HCT116 (cell line): ENCODE measurements at regions not wholly inside any gene's neighbourhood (a gene's known extent, or its start where the extent isn't known, plus 50 kb on each side); places are given as distances from the start of the nearest gene placed in this dataset.

ENCODE experiments used
- ATAC-seq: fragments of 200-7000 bp; cut with Tn5 transposase; 2 replicates; pipeline ENCODE4 v1.9.1; 2020; ENCODE audit warnings: mild to moderate bottlenecking, moderate library complexity
- BruUV-seq: library from RNA; stranded (reverse); fragments of 400-500 nt; replicated peaks from 2 replicates; lab custom pipeline; 2021; lab: Mats Ljungman, UMichigan
- CTCF ChIA-PET: fragments of 300-600 bp; sonication (Branson Sonifier 250); formaldehyde crosslinking; loops from one replicate; lab custom pipeline; 2021; ENCODE audit warnings: antibody characterized with exemption; lab: Charles Lee
- POLR2A ChIA-PET: fragments of 300-600, 350-600 bp; sonication (Branson Sonifier 250); formaldehyde crosslinking; loops from one replicate; lab custom pipeline; 2021; ENCODE audit warnings: antibody characterized with exemption; lab: Charles Lee
- RAD21 ChIA-PET, 2 experiments: fragments of 300-600 bp; sonication (Branson Sonifier 250); formaldehyde crosslinking; loops; one replicate each; lab custom pipeline; 2023; ENCODE audit warnings: low total read pairs in 2 of 2; ENCODE audit not compliant: uncharacterized antibody in 2 of 2, unreplicated experiment in 2 of 2, low non-redundant PET in 1 of 2; lab: Charles Lee
- DNase-seq: peaks from one replicate; pipeline ENCODE4 v3.0.0-alpha.2; 2010; ENCODE audit warnings: low read depth, low spot score
- H2AFZ ChIP-seq: fragments of 200-600 bp; shearing (Covaris generic), sonication (generic); 2 replicates; pipeline ENCODE4 v1.6.1; 2017; ENCODE audit warnings: low read depth, mixed run types, mixed read lengths, antibody characterized with exemption, low read length; ENCODE audit not compliant: poor library complexity, severe bottlenecking
- H3K27ac ChIP-seq: 2 replicates; pipeline ENCODE4 v1.5.1; 2012; ENCODE audit warnings: low read depth, low read length
- H3K27me3 ChIP-seq: fragments of 200-600 bp; sonication (generic); 2 replicates; pipeline ENCODE4 v1.6.1; 2016; ENCODE audit warnings: mixed run types, low read length, mixed read lengths; ENCODE audit not compliant: insufficient read depth
- H3K36me3 ChIP-seq, 2 experiments: fragments of 200-500 bp in 1 of 2; fragments of 200-600 bp in 1 of 2; sonication (Bioruptor generic) in 1 of 2; sonication (generic) in 1 of 2; 2 replicates each; pipeline versions ENCODE4 v1.5.1 to v1.6.1; 2014 to 2016; ENCODE audit warnings: low read length in 2 of 2, inconsistent platforms in 1 of 2, mixed read lengths in 1 of 2, mixed run types in 1 of 2; ENCODE audit not compliant: insufficient read depth in 2 of 2, control insufficient read depth in 1 of 2
- H3K4me1 ChIP-seq, 2 experiments: fragments of 200-600 bp in 1 of 2; sonication (generic) in 1 of 2; 2 replicates each; pipeline versions ENCODE4 v1.5.1 to v1.6.1; 2012 to 2017; ENCODE audit warnings: low read length in 2 of 2, inconsistent platforms in 1 of 2, mild to moderate bottlenecking in 1 of 2, mixed read lengths in 1 of 2, mixed run types in 1 of 2, moderate library complexity in 1 of 2; ENCODE audit not compliant: insufficient read depth in 2 of 2, control insufficient read depth in 1 of 2
- H3K4me2 ChIP-seq: fragments of 200-600 bp; sonication (generic); 2 replicates; pipeline ENCODE4 v1.6.1; 2017; ENCODE audit warnings: mixed run types, low read length, mixed read lengths
- H3K4me3 ChIP-seq, 2 experiments: fragments of 200-600 bp in 1 of 2; sonication (generic) in 1 of 2; replicated peaks in 1 of 2; 2 replicates each; pipeline ENCODE4 v1.5.1; 2011 to 2016; ENCODE audit warnings: low read length in 2 of 2, control low read depth in 1 of 2, low read depth in 1 of 2, mild to moderate bottlenecking in 1 of 2, mixed read lengths in 1 of 2, mixed run types in 1 of 2
- H3K79me2 ChIP-seq: fragments of 200-600 bp; sonication (generic); 2 replicates; pipeline ENCODE4 v1.6.1; 2017; ENCODE audit warnings: mild to moderate bottlenecking, mixed run types, low read length, moderate library complexity, mixed read lengths; ENCODE audit not compliant: insufficient read depth
- H3K9ac ChIP-seq: fragments of 200-600 bp; sonication (generic); 2 replicates; pipeline ENCODE4 v1.6.1; 2016; ENCODE audit warnings: low read length, mixed read lengths
- H3K9me2 ChIP-seq: fragments of 200-600 bp; sonication (generic), shearing (Covaris generic); 2 replicates; pipeline ENCODE4 v1.6.1; 2017; ENCODE audit warnings: mixed run types, mild to moderate bottlenecking, moderate library complexity; ENCODE audit not compliant: insufficient read depth
- H3K9me3 ChIP-seq, 2 experiments: fragments of 200-500 bp in 1 of 2; fragments of 200-600 bp in 1 of 2; sonication (Bioruptor generic) in 1 of 2; sonication (generic) in 1 of 2; 2 replicates each; pipeline ENCODE4 v1.6.1; 2014 to 2017; ENCODE audit warnings: low read length in 2 of 2, mixed read lengths in 2 of 2, inconsistent platforms in 1 of 2, low read depth in 1 of 2, mild to moderate bottlenecking in 1 of 2, mixed run types in 1 of 2, moderate library complexity in 1 of 2; ENCODE audit not compliant: control insufficient read depth in 1 of 2, insufficient read depth in 1 of 2
- H4K20me1 ChIP-seq: fragments of 200-600 bp; sonication (generic), shearing (Covaris generic); 2 replicates; pipeline ENCODE4 v1.6.1; 2017; ENCODE audit warnings: mixed run types, mild to moderate bottlenecking, moderate library complexity; ENCODE audit not compliant: insufficient read depth
- ELF1 ChIP-seq: IDR thresholded peaks from 2 replicates; pipeline ENCODE4 v1.6.1; 2012; ENCODE audit warnings: low read depth, borderline replicate concordance
- EZH2phosphoT487 ChIP-seq: fragments of 200-600 bp; IDR thresholded peaks from 2 replicates; pipeline ENCODE4 v1.6.1; 2018; ENCODE audit warnings: antibody characterized with exemption, borderline replicate concordance
- SIN3A ChIP-seq: IDR thresholded peaks from 2 replicates; pipeline ENCODE4 v1.6.1; 2012; ENCODE audit warnings: low read depth
- SP1 ChIP-seq: IDR thresholded peaks from 2 replicates; pipeline ENCODE4 v1.6.1; 2012; ENCODE audit warnings: low read depth
- ZNF274 ChIP-seq: fragments of 200-500 bp; sonication (Bioruptor generic); IDR thresholded peaks from 2 replicates; pipeline ENCODE4 v1.6.1; 2014; ENCODE audit warnings: mild to moderate bottlenecking, low read depth, low read length, inconsistent platforms
- intact Hi-C: fragments of 100-400 bp; cut with micrococcal nuclease; formaldehyde crosslinking; loops from 2 replicates; pipeline ENCODE4 v1.10.0; 2022
- TF ChIP-seq, protein P1 (sequence below): IDR thresholded peaks from 2 replicates; pipeline ENCODE4 v1.6.1; 2012
- TF ChIP-seq, protein P2 (sequence below): IDR thresholded peaks from 2 replicates; pipeline ENCODE4 v1.6.1; 2012

DNA sequence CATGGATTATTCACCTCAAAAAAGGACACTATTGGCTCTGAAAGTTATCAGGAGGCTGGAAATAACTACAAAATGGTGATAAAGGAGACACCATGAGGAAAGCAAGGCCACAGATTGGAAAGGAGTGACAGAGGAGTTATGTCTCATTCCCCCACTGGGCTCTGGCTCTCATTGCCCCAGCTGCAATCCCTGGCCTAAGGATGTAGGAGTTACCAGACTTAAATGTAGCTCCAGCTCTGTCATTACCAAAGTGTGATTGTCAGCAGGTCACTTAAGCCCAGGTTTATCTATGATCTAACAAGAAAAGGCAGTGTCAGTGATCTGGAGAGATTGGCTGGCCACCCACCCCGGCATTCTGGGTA, 1228.2 kb upstream of the DDX18 start:
- Histone ChIP-seq H3K36me3 (no peaks in the 10 kb centered on the region), H3K4me3 (no peak overlapping the region), H3K4me1 (no peaks in the 10 kb centered on the region)
- CTCF ChIA-PET = no interaction called here
- POLR2A ChIA-PET = no interaction called here
- intact Hi-C loops = no loop called here
- TF ChIP-seq ELF1 = no peak
- no peak for TF ChIP-seq EZH2phosphoT487
- TF ChIP-seq SIN3A = no peak
- TF ChIP-seq, protein P1, sequence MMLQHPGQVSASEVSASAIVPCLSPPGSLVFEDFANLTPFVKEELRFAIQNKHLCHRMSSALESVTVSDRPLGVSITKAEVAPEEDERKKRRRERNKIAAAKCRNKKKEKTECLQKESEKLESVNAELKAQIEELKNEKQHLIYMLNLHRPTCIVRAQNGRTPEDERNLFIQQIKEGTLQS = no peak
- TF ChIP-seq SP1 = no peak
- TF ChIP-seq, protein P2, sequence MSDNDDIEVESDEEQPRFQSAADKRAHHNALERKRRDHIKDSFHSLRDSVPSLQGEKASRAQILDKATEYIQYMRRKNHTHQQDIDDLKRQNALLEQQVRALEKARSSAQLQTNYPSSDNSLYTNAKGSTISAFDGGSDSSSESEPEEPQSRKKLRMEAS = no peak
- no peak for TF ChIP-seq ZNF274
- TF ChIP-seq, all 23 proteins: peak for 0
- no peak overlapping the region for H3K27ac ChIP-seq
- H3K4me2 ChIP-seq = no peak overlapping the region
- no peaks in the 10 kb centered on the region for H4K20me1 ChIP-seq
- RAD21 ChIA-PET = no interaction called here
- peaks cover 4 to 22% of the 10 kb centered on the region in 2 experiments; a peak in 2 of 4 replicates for H3K9me3 ChIP-seq
- ATAC-seq (no peak), DNase-seq (no peak)
- H3K79me2 ChIP-seq = no peaks in the 10 kb centered on the region
- H3K9ac ChIP-seq = no peak overlapping the region
- no TSS peak for BruUV-seq
- no peaks in the 10 kb centered on the region for H3K27me3 ChIP-seq
- H2AFZ ChIP-seq = no peak overlapping the region
- no peaks in the 10 kb centered on the region for H3K9me2 ChIP-seq
